T-helper 17 cell (primary cell): ENCODE measurements at regions not wholly inside any gene's neighbourhood (a gene's known extent, or its start where the extent isn't known, plus 50 kb on each side); places are given as distances from the start of the nearest gene placed in this dataset.
"Not testable (repeated sequence)": the region's sequence is repeated elsewhere in the genome, so short reads cannot be mapped to it uniquely, and the experiment has no call there.

Experiments used
- ATAC-seq: fragments of 150-1000 bp; cut with Tn5 transposase; 2 replicates; pipeline ENCODE4 v1.10.0; 2021; ENCODE audit warnings: mild to moderate bottlenecking, moderate library complexity
- DNase-seq, 3 donors: peaks; one replicate each; pipeline versions ENCODE4 v3.0.0 to v3.0.0-alpha.2; 2020 to 2021
- H3K9me3 ChIP-seq: one replicate; pipeline ENCODE4 v1.7.0; 2013; ENCODE audit warnings: low read length, mild to moderate bottlenecking; ENCODE audit not compliant: control insufficient read depth, poor library complexity, severe bottlenecking
- H3K27ac Mint-ChIP-seq: one replicate; pipeline ENCODE4 v1.8.0; 2022; ENCODE audit warnings: mild to moderate bottlenecking, moderate library complexity, mixed read lengths
- H3K27me3 Mint-ChIP-seq: one replicate; pipeline ENCODE4 v1.8.0; 2022; ENCODE audit warnings: mixed read lengths
- H3K36me3 Mint-ChIP-seq: one replicate; pipeline ENCODE4 v1.8.0; 2022; ENCODE audit warnings: low read depth, mixed read lengths
- H3K4me1 Mint-ChIP-seq: one replicate; pipeline ENCODE4 v1.8.0; 2022; ENCODE audit warnings: mild to moderate bottlenecking, mixed read lengths
- H3K4me3 Mint-ChIP-seq: one replicate; pipeline ENCODE4 v1.8.0; 2022; ENCODE audit warnings: mild to moderate bottlenecking, moderate library complexity, mixed read lengths

- ATAC-seq, result no peak
- DNase-seq, result no peak
- Mint-ChIP-seq H3K4me3 (no peak overlapping the region), H3K27ac (no peak overlapping the region), H3K27me3 (peaks cover 9% of the 10 kb centered on the region), H3K36me3 (peaks cover 12% of the 10 kb centered on the region), H3K4me1 (no peaks in the 10 kb centered on the region)
- no peaks in the 10 kb centered on the region for H3K9me3 ChIP-seq
Measured at GRCh38 chr2:7167801-7168411, 250.7 kb downstream of the RNF144A start.

- H3K27me3 Mint-ChIP-seq, result peaks cover 9% of the 10 kb centered on the region
- H3K36me3 Mint-ChIP-seq, result peaks cover 12% of the 10 kb centered on the region
- H3K4me3 Mint-ChIP-seq, result no peak overlapping the region
- no peaks in the 10 kb centered on the region for H3K4me1 Mint-ChIP-seq
- H3K9me3 ChIP-seq, result no peaks in the 10 kb centered on the region
- DNase-seq (no peak), ATAC-seq (no peak)
- no peak overlapping the region for H3K27ac Mint-ChIP-seq
Measured at GRCh38 chr2:7169593-7169992, 252.4 kb downstream of the RNF144A start.

GRCh38 chr2:7178996-7179395 lies 261.8 kb downstream of the RNF144A start:
- DNase-seq, ATAC-seq, H3K27me3 Mint-ChIP-seq, H3K4me1 Mint-ChIP-seq, H3K27ac Mint-ChIP-seq, H3K9me3 ChIP-seq, H3K4me3 Mint-ChIP-seq, H3K36me3 Mint-ChIP-seq: not testable (repeated sequence)

- no peaks in the 10 kb centered on the region for H3K9me3 ChIP-seq
- Mint-ChIP-seq H3K4me3 (no peak overlapping the region), H3K4me1 (no peaks in the 10 kb centered on the region), H3K36me3 (no peaks in the 10 kb centered on the region), H3K27me3 (peaks cover 5% of the 10 kb centered on the region), H3K27ac (no peak overlapping the region)
- DNase-seq, result no peak
- no peak for ATAC-seq
Measured at GRCh38 chr2:7180638-7181370, 263.6 kb downstream of the RNF144A start.

- no peaks in the 10 kb centered on the region for H3K9me3 ChIP-seq
- H3K27me3 Mint-ChIP-seq, result peaks cover 5% of the 10 kb centered on the region
- no peaks in the 10 kb centered on the region for H3K4me1 Mint-ChIP-seq
- H3K4me3 Mint-ChIP-seq, result no peak overlapping the region
- ATAC-seq (no peak), DNase-seq (no peak)
- H3K27ac Mint-ChIP-seq, result no peak overlapping the region
- H3K36me3 Mint-ChIP-seq, result no peaks in the 10 kb centered on the region
Measured at GRCh38 chr2:7182525-7182924, 265.3 kb downstream of the RNF144A start.

- Mint-ChIP-seq H3K36me3 (no peaks in the 10 kb centered on the region), H3K27me3 (no peaks in the 10 kb centered on the region), H3K4me3 (no peak overlapping the region), H3K4me1 (no peaks in the 10 kb centered on the region), H3K27ac (no peak overlapping the region)
- no peaks in the 10 kb centered on the region for H3K9me3 ChIP-seq
- ATAC-seq, result no peak
- DNase-seq, result no peak
Measured at GRCh38 chr2:7189106-7189505, 271.9 kb downstream of the RNF144A start.

GRCh38 chr2:7190587-7191324 lies 273.5 kb downstream of the RNF144A start:
- peaks cover 2% of the 10 kb centered on the region for H3K4me1 Mint-ChIP-seq
- H3K36me3 Mint-ChIP-seq, result no peaks in the 10 kb centered on the region
- H3K4me3 Mint-ChIP-seq, result no peak overlapping the region

GRCh38 chr2:7191932-7192331 lies 274.7 kb downstream of the RNF144A start:
- H3K27me3 Mint-ChIP-seq, result no peaks in the 10 kb centered on the region
- H3K4me3 Mint-ChIP-seq, result no peak overlapping the region
- ATAC-seq (no peak), DNase-seq (no peak)
- H3K36me3 Mint-ChIP-seq, result no peaks in the 10 kb centered on the region
- H3K4me1 Mint-ChIP-seq, result peaks cover 2% of the 10 kb centered on the region
- no peaks in the 10 kb centered on the region for H3K9me3 ChIP-seq
- H3K27ac Mint-ChIP-seq, result no peak overlapping the region

More at GRCh38 chr2:7190587-7191324, 273.5 kb downstream of the RNF144A start:
- no peaks in the 10 kb centered on the region for H3K9me3 ChIP-seq
- no peaks in the 10 kb centered on the region for H3K27me3 Mint-ChIP-seq
- ATAC-seq (no peak), DNase-seq (no peak)
- H3K27ac Mint-ChIP-seq, result no peak overlapping the region

- H3K36me3 Mint-ChIP-seq, result no peaks in the 10 kb centered on the region
- no peak overlapping the region for H3K27ac Mint-ChIP-seq
- H3K4me3 Mint-ChIP-seq, result no peak overlapping the region
- no peak for ATAC-seq
- H3K27me3 Mint-ChIP-seq, result no peaks in the 10 kb centered on the region
- H3K9me3 ChIP-seq, result no peaks in the 10 kb centered on the region
- H3K4me1 Mint-ChIP-seq, result peaks cover 2% of the 10 kb centered on the region
- DNase-seq, result no peak
Measured at GRCh38 chr2:7193457-7193856, 276.2 kb downstream of the RNF144A start.

GRCh38 chr2:7194950-7195349 lies 277.7 kb downstream of the RNF144A start:
- H3K4me1 Mint-ChIP-seq, result peaks cover 2% of the 10 kb centered on the region
- no peaks in the 10 kb centered on the region for H3K36me3 Mint-ChIP-seq
- peaks cover 5% of the 10 kb centered on the region for H3K27me3 Mint-ChIP-seq
- no peak overlapping the region for H3K27ac Mint-ChIP-seq
- DNase-seq (no peak), ATAC-seq (no peak)
- no peaks in the 10 kb centered on the region for H3K9me3 ChIP-seq
- H3K4me3 Mint-ChIP-seq, result no peak overlapping the region

GRCh38 chr2:7196883-7197282 lies 279.7 kb downstream of the RNF144A start:
- Mint-ChIP-seq H3K27ac (no peak overlapping the region), H3K4me3 (no peak overlapping the region), H3K4me1 (peaks cover 2% of the 10 kb centered on the region), H3K36me3 (no peaks in the 10 kb centered on the region), H3K27me3 (peaks cover 5% of the 10 kb centered on the region)
- DNase-seq (no peak), ATAC-seq (no peak)
- H3K9me3 ChIP-seq, result no peaks in the 10 kb centered on the region

GRCh38 chr2:7201851-7202250 lies 284.6 kb downstream of the RNF144A start:
- H3K4me3 Mint-ChIP-seq, result no peak overlapping the region
- no peaks in the 10 kb centered on the region for H3K9me3 ChIP-seq
- DNase-seq, result no peak
- H3K36me3 Mint-ChIP-seq, result no peaks in the 10 kb centered on the region
- no peak for ATAC-seq
- H3K27ac Mint-ChIP-seq, result no peak overlapping the region
- H3K4me1 Mint-ChIP-seq, result no peaks in the 10 kb centered on the region
- peaks cover 13% of the 10 kb centered on the region for H3K27me3 Mint-ChIP-seq

GRCh38 chr2:7203056-7203467 lies 285.9 kb downstream of the RNF144A start:
- H3K4me1 Mint-ChIP-seq, result no peaks in the 10 kb centered on the region
- no peaks in the 10 kb centered on the region for H3K9me3 ChIP-seq
- no peaks in the 10 kb centered on the region for H3K36me3 Mint-ChIP-seq
- DNase-seq, result peak; percentile 10 to 37 (median 26)
- peaks cover 13% of the 10 kb centered on the region for H3K27me3 Mint-ChIP-seq
- peak; percentile 50 for ATAC-seq
- H3K27ac Mint-ChIP-seq, result no peak overlapping the region
- no peak overlapping the region for H3K4me3 Mint-ChIP-seq
